ENCODE measurements at regions not wholly inside any gene's neighbourhood (a gene's known extent, or its start where the extent isn't known, plus 50 kb on each side); places are given as distances from the start of the nearest gene placed in this dataset.
"Not testable (repeated sequence)": the region's sequence is repeated elsewhere in the genome, so short reads cannot be mapped to it uniquely, and the experiment has no call there.

DNA sequence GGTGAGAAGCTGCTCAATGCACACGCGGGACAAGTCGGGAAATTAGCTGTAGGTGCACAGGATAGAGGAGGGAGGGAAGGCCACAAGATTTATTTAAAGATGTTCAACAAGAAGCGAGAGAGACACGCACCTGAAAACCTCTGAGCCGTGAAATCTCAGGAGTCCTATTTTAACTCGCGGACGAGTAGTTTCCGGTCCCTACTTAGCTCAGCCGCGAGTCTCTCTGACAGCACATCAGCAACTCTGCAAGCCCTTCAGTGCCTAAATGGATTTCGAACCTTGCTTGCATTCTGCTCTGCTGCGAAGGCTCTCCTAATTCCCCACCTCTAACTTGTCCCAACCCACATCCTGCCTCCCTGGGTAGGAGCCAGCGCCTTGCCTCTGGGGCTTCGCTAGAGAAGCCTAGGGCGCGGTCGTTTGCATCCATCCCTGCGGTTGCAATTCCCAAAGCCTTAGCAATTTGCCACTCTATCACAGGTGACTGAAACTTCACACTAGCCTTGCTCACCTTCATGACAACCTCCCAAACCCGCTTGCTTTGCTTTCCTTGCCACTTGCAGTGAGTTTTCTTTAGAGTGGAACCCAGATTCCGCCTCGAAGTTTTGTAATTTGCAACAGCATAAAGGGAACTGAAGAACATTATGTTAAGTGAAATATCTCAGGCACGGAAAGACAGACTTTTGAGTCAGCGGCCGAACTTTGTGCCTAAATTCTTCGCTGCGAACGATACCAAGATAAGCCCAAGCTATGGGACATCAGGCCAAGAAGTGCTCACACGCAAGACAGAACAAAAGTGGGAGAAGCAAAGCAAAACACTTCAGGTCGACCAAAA, 202.8 kb downstream of the KDM5D start:
- no peak for DNase-seq

DNA sequence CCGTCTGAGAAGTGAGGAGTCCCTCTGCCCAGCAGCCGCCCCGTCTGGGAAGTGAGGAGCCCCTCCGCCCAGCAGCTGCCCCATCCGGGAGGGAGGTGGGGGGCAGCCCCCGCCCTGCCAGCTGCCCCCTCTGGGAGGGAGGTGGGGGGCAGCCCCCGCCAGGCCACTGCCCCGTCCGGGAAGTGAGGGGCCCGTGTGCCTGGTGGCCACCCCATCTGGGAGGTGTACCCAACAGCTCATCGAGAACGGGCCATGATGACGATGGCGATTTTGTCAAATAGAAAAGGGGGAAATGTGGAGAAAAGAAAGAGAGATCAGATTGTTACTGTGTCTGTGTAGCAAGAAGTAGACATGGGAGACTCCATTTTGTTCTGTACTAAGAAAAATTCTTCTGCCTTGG, 208.8 kb downstream of the KDM5D start:
- DNase-seq: not testable (repeated sequence)

DNA sequence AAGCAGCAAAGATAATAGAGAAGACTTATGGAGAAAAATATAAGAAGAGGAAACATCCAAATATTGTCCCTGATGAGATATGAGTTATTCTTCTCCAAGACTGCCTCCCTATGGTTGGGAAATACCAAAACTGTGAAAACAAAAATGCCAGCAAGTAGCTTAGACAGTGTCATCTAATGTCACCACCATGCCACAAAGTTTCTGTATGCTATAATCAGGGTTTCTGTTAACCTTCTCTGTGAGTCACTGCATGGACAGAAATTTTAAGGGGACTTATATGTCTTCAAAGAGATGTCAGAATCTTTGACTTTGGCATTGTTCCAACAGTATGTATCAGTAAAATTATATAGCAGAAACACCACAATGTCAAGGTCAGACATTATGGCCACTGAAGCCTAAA, 222.6 kb downstream of the KDM5D start:
- DNase-seq: no peak

DNA sequence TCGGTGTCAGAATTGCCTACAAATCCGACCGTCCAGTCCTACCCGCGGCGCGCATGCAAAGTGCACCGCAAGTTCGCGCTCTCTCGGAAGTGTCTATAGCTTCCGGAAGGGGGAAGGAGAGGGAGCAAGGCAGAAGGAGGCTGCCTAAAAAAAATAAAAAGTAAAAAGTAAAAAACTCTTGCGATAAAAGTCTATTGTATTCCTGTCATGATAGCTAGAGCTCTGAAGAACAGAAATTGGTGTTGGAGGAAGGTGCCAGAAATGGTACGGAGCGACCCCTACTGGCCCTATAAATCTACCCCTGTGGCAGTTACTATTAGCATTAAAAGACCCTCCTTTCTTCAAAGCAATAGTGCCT, 241.5 kb downstream of the KDM5D start:
- no peak for DNase-seq

DNA sequence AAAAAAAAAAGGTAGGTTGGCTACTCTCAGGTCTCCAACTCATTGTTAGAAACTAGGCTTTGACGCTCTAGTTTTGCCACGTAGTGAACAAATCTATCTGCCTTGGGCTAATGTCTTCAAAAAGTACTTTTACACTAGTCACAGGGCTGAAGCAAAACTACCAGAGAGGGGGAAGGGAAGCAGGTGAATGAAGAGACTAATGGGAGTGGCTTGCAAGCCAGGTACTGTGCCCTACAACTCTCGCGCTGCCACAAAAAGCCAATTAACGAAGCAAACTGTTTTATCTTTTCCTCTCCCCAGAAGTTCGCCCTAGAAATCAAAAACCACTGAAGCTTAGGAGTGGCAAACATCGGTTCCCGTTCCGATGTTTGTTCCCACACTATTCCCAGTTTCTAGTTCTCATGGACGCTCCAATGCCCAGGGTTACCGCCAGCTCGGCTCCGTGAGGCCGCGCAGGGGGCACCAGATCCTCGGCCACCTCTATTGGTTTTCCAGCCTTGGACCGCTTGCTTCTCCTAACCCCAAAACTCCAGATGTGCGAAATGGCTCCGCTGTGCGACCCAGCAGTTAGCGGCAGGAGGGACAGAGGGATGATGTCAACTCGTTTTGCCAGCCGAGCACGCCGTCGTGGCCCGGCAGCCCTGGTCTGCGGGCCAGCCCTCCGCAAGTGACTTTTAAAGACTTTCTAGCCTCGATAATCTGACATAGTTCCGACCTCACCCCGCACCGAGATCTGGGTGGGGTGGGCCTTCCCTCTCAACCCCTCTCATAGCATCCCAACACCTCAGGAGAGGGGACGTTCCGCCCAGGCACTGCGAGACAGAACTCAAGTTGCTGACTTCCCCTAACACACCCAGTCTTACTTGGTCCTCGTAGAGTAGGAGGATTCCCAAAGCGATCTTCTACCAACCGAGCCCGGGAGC, 242.1 kb downstream of the KDM5D start:
- DNase-seq: no peak

DNA sequence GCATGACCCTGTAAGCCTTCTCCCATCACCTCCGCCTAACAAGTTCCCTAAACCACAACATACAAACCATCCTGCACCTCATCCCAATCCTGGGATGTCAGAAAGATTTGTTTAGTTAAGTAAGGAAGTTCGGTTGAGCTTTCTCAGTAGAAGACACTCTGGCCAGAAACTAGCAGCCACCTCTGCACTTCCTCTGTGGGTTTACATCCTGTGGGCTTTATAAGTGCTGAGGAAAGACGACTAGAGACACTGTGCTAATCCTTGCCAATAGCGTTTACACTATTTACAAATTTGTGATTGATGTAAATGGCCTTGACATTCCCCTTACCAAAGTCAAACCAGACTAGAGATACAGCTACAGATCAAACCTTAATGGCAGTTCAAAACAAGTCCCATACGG, 246.0 kb downstream of the KDM5D start:
- no peak for DNase-seq

DNA sequence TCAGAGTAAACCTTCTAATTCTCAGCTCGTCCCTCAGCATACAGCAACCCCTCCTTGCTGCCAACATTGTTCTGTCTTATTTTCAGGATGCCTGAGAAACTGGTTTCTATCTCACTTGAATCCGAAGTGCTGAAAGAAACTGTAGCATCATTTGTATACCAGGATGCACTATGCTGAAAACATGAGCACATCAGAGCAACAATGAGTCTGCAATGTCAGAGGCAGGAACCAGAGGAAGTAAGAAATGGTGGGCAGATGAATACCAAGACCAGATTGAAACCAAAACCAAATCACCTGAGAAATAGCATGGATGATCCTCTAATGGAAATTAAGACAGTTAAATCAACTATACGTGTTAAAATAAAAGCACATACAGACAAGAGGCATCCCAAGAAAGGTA, 257.0 kb downstream of the KDM5D start:
- no peak for DNase-seq

DNA sequence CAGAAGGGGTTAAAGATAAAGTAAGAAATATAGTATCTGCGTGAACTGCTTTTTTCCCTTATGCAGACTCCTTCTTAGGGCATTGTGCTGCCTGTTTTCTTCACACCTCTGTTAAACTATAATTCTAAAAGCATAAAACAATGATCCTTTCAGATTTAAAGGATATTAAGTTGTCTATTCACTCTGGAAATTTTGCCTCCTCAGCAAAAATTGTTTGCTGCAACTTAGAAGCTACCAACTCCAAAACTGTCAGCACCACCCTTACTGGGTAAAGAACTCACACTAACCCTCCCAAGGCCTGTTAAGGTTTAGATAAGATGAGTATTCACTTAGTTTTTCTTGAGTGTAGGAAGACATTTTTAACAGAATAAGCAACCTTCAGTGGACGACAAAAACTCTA, 259.5 kb downstream of the KDM5D start:
- no peak for DNase-seq

DNA sequence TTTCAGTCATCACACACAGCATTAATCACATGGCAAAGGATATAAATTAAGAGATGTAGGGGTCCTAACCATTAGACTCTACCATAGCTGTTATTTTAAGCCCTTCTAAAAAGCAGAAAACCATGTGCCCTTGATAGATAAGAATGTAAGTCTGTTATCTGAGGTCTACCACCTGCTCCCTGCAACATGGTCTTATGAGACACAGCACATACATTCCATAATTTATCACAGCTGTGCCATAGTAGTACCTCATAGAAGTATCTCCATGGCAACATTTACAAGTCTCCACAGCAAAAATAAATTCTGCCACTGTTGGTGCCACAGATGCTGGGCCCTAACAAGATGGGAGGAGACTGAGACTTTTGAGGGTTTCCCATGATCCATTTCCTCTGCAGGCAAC, 265.4 kb downstream of the KDM5D start:
- no peak for DNase-seq

DNA sequence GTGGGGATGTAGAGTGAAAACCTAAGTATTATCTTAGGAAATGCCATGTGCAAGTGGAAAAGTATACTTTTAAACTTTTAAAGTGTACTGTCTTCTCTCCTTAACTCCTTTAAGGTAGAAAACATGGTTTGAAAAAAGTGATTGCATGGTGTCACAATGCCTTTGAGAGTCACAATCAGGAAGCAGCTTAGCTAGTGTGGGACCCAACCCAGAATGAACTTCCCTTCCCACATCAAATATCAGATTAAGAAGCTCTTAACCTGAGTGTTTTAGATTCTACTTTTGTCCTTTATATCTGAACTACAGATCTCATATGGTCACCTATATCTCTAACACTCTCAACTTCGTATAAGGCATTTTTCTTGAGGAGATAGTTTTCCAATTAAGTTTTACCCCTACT, 266.6 kb downstream of the KDM5D start:
- DNase-seq: no peak

DNA sequence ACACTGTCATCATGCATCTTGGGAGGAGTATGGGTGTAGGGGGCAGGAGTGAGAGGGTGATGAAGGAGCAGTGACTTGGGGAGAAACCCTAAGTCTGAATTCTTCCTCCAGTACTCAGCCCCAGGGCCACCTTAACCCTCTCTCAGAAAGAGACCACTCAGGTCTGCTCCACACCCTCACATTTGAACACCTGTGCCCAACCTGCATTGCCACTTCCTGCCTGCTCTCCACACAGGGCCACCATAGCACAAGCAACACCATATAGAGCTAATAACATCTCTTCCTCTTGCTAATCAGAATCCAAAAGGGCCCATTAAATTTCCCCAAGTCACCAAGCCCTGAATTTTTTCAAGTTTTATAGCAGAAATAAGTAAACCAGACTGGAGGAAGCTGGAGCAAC, 278.7 kb downstream of the KDM5D start:
- DNase-seq: no peak

DNA sequence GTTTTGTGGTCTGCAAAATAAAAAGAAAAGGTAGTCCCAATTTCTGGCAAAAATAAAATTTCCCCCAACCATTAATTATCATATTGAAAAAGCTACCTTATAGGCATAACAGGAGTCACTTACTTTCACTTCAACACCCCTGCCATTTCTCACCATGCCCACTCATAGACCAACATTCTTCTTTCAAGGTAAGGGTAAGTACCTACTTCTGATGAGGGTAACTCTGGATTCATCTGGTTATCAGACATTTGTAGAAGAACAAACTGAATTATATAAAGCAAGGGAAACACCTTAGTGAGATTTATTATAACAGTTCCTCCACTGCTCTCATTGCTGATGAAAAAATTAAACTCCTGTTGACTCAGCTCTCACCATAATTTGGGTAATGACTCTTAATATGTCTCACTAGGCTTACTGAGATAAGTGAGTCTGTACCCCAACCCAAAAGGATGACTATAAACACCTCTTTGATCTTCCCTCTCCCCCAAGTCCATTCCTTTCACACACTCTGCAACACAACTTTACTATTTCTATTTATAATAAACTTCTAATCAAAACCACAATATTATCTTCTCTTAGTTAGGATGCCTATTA, 287.6 kb downstream of the KDM5D start:
- no peak for DNase-seq

DNA sequence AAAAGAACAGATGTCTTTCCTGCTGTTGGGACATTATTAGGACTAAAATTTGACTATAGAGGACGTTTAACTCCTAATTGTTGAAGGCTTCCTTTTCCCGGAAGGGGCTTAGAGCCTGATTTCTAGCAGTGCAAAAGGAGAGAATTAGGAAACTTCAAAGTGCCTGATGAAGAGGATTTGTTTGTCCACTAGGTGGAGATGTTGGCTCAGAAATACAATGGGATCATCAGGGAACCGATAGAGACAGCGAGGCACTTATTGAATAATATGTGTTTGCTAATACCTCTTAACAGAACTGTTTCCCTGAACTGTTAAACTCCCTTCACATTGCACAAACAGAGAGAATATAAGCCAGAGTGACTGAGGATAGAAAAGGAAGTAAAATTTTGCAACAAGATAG, 311.5 kb downstream of the KDM5D start:
- DNase-seq: peak in 3 of 58 donors; percentile 0 to 12 (median 0)

DNA sequence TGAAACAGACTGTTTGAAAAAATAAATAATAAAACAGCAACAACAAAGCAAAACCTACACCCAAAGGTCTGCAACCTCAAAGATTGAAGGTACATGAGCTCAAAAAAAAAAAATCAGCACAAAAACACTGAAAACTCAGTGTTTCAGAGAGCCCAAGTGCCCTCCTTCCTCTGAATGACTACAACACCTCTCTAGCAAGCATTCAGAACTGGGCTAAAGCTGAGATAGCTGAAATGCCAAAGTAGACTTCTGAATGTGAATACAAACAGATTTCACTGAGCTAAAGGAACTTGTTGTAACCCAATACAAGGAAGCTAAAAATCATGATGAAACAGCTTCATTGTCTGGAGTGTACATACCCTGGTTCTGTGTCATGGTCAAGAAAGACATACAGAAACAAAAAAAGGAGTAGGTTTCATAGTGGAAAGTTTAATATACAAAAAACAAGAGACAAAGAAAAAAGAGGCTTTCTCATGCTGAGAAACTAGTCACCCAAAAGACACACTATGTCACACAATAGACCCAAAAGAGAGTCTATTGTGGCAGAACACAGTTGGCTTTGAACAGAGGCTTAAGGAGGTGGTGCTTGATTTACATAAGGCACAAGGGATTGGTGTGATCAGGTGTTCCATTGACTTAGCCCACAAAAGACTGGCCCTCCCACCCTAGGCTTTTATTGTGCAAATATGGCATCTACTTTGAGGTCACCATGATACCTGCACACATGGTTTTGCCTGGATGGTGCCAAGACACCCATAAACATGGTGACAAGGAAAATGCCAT, 316.6 kb downstream of the KDM5D start:
- no peak for DNase-seq

DNA sequence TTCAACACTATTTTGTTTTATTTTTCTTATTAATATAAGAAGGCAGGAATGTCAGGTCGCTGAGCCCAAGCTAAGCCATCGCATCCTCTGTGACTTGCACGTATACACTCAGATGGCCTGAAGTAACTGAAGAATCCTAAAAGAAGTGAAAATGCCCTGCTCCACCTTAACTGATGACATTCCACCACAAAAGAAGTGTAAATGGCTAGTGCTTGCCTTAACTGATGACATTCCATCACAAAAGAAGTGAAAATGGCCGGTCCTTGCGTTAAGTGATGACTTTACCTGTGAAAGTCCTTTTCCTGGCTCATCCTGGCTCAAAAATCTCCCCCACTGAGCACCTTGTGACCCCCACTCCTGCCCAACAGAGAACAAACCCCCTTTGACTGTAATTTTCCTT, 317.3 kb downstream of the KDM5D start:
- not testable (repeated sequence) for DNase-seq

DNA sequence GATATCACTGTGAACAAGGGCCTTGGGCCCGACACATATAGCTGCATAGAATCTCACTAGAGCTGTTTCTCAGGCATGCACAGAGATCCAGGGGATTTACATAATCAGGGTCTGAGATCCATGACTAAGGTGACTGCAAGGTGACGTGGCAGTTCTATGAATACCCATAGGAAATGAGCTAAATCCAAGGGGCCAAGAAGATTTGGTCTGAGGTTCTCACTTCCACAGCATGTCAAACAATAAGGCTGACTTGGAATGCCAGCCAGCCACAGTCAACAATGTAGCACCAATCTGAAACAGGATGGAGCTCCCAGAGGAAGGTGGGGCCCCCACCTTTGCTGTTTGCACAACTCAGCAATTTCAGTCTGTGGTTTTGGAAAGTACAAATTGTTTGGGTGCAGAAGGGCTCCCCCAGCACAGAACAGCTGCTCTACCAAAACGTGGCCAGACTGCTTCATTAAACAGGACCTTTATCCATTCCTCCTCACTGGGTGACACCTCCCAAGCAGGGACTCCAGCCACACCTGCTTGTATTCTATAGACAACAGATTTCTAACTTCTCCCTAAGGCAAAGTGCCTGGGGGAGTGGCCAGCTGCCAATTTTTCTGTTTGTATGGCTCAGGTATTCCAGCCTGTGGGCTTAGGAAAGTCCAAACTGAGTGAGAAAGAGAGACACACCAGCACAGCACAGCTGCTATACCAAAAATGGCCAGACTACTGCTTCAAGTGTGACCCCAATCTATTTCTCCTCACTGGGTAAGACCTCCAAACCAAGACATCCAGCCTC, 333.4 kb downstream of the KDM5D start:
- no peak for DNase-seq

DNA sequence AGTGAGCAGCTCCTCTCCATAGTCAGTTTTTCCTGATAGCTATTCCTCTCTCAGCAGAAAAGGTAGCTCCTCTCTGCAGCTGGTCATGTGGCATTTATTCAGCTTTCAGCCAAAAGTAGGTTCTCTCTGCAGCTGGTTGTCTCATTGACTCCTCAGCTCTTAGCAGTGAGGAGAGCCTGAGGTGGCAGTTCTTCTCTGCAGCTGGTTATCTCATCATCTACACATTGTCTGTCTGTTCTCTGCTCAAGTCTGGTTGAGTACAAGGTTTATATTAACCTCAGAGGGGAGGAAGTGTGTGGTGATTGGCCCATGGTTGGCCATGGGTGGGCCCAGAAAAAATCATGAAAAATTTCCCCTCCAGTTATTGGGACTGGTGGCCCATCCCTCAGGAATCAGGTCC, 338.3 kb downstream of the KDM5D start:
- DNase-seq: no peak

DNA sequence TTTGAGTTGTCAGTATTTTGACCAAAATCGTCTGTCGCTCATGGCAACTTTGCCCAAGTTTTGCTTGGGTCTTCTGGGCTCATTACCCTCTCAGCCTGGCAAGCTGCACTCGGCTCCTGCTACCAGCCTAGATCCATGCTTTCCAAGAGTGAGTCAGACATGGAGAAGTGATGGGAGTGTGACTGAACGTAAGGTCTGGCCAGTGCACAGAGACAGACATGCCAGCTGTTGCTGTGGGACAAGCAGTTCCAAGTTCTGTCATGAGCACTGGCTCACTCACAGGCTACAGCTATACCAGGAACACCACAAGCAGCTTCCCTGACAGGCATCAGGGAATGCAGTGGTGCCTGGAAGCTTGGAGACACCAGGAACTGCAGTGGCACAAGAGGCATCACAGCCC, 338.9 kb downstream of the KDM5D start:
- peak in 15 of 58 donors; percentile 0 to 46 (median 0) for DNase-seq

DNA sequence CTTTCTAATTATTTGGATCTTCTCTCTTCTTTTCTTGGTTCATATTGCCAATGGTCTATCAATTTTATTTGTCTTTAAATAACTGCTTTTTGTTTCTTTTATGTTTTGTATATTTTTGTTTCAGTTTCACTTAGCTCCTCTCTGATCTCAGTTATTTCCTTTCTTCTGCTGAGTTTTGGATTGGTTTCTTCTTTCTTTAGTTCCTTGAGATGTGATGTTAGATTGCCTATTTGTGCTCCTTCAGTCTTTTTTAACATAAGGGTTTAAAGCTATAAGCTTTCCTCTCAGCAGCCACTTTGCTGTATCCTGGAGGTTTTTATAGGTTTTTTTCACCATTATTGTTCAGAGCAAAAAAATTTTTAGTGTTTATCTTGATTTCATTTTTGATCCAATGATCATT, 351.6 kb downstream of the KDM5D start:
- no peak for DNase-seq

DNA sequence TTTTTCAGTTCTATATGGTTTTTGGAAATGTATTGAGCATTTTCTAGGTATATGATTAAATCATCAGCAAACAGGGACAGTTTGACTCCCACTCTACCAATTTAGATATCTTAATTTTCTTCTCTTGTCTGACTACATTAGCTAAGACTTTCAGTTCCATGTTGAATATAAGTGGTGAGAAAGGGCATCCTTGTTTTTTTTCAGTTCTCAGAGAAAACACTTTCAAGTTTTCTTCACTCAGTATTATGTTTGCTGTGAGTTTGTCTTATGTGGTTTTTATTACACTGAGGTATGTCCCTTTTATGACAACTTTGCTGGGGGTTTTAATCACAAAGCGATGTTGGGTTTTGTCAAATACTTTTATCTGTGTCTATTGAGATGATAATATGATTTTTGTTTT, 352.6 kb downstream of the KDM5D start:
- no peak for DNase-seq

DNA sequence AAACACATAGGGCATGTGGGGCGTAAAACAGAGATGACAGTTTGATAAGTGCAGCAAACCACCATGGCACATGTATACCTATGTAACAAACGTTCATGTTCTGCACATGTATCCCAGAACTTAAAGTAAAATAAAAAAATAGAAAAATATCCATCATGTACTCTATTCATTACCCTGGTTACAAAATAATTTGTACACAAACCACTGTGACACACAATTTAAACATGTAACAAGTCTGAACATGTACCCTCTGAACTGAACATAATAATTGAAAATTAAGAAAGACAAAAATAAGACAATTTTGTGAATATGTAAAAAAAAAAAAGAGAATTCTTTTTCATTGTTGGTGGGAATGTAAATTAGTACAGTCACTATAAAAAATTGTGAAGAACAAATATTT, 379.2 kb downstream of the KDM5D start:
- DNase-seq: no peak

All from anterior cingulate cortex (tissue), 58 donors.